ENCODE measurements at regions not wholly inside any gene's neighbourhood (a gene's known extent, or its start where the extent isn't known, plus 50 kb on each side); places are given as distances from the start of the nearest gene placed in this dataset.

- Histone ChIP-seq H3K36me3 (ENCODE audit: control insufficient read depth, insufficient read depth, low read length) (no peaks in the 10 kb centered on the region), H3K4me1 (ENCODE audit: control insufficient read depth, insufficient read depth, low read length, poor library complexity, severe bottlenecking) (no peaks in the 10 kb centered on the region), H3K4me3 (ENCODE audit: insufficient read depth, low read depth, low read length, poor library complexity, severe bottlenecking) (no peak overlapping the region), H3K27ac (ENCODE audit: insufficient read depth, low read length, poor library complexity, severe bottlenecking) (no peak overlapping the region), H3K27me3 (replicated peaks; ENCODE audit: control insufficient read depth, insufficient read depth, low read length, poor library complexity, severe bottlenecking) (no peaks in the 10 kb centered on the region), H3K9me3 (ENCODE audit: control insufficient read depth, low read length) (no peaks in the 10 kb centered on the region)
- no peak for DNase-seq
Measured at GRCh38 chr12:91940826-91941570, 204.6 kb downstream of the BTG1 start.

GRCh38 chr12:91940322-91940721 lies 205.3 kb downstream of the BTG1 start:
- Histone ChIP-seq H3K27me3 (replicated peaks; ENCODE audit: control insufficient read depth, insufficient read depth, low read length, poor library complexity, severe bottlenecking) (no peaks in the 10 kb centered on the region), H3K9me3 (ENCODE audit: control insufficient read depth, low read length) (no peaks in the 10 kb centered on the region), H3K4me3 (ENCODE audit: insufficient read depth, low read depth, low read length, poor library complexity, severe bottlenecking) (no peak overlapping the region), H3K27ac (ENCODE audit: insufficient read depth, low read length, poor library complexity, severe bottlenecking) (no peak overlapping the region), H3K4me1 (ENCODE audit: control insufficient read depth, insufficient read depth, low read length, poor library complexity, severe bottlenecking) (no peaks in the 10 kb centered on the region), H3K36me3 (ENCODE audit: control insufficient read depth, insufficient read depth, low read length) (no peaks in the 10 kb centered on the region)
- DNase-seq, result no peak

GRCh38 chr12:91937706-91938105 lies 207.9 kb downstream of the BTG1 start:
- no peaks in the 10 kb centered on the region for H3K27me3 ChIP-seq (replicated peaks; ENCODE audit: control insufficient read depth, insufficient read depth, low read length, poor library complexity, severe bottlenecking)
- no peak overlapping the region for H3K27ac ChIP-seq (ENCODE audit: insufficient read depth, low read length, poor library complexity, severe bottlenecking)
- H3K4me1 ChIP-seq (ENCODE audit: control insufficient read depth, insufficient read depth, low read length, poor library complexity, severe bottlenecking), result no peaks in the 10 kb centered on the region
- no peaks in the 10 kb centered on the region for H3K9me3 ChIP-seq (ENCODE audit: control insufficient read depth, low read length)
- DNase-seq, result no peak
- H3K4me3 ChIP-seq (ENCODE audit: insufficient read depth, low read depth, low read length, poor library complexity, severe bottlenecking), result no peak overlapping the region
- H3K36me3 ChIP-seq (ENCODE audit: control insufficient read depth, insufficient read depth, low read length), result no peaks in the 10 kb centered on the region

- Histone ChIP-seq H3K4me3 (ENCODE audit: insufficient read depth, low read depth, low read length, poor library complexity, severe bottlenecking) (no peak overlapping the region), H3K36me3 (ENCODE audit: control insufficient read depth, insufficient read depth, low read length) (no peaks in the 10 kb centered on the region), H3K27ac (ENCODE audit: insufficient read depth, low read length, poor library complexity, severe bottlenecking) (no peak overlapping the region), H3K9me3 (ENCODE audit: control insufficient read depth, low read length) (no peaks in the 10 kb centered on the region), H3K27me3 (replicated peaks; ENCODE audit: control insufficient read depth, insufficient read depth, low read length, poor library complexity, severe bottlenecking) (no peaks in the 10 kb centered on the region), H3K4me1 (ENCODE audit: control insufficient read depth, insufficient read depth, low read length, poor library complexity, severe bottlenecking) (no peaks in the 10 kb centered on the region)
- no peak for DNase-seq
Measured at GRCh38 chr12:91937009-91937408, 208.6 kb downstream of the BTG1 start.

GRCh38 chr12:91935296-91935695 lies 210.3 kb downstream of the BTG1 start:
- no peak for DNase-seq
- Histone ChIP-seq H3K9me3 (ENCODE audit: control insufficient read depth, low read length) (no peaks in the 10 kb centered on the region), H3K27me3 (replicated peaks; ENCODE audit: control insufficient read depth, insufficient read depth, low read length, poor library complexity, severe bottlenecking) (no peaks in the 10 kb centered on the region), H3K27ac (ENCODE audit: insufficient read depth, low read length, poor library complexity, severe bottlenecking) (no peak overlapping the region), H3K36me3 (ENCODE audit: control insufficient read depth, insufficient read depth, low read length) (no peaks in the 10 kb centered on the region), H3K4me1 (ENCODE audit: control insufficient read depth, insufficient read depth, low read length, poor library complexity, severe bottlenecking) (no peaks in the 10 kb centered on the region), H3K4me3 (ENCODE audit: insufficient read depth, low read depth, low read length, poor library complexity, severe bottlenecking) (no peak overlapping the region)

GRCh38 chr12:91931111-91931510 lies 214.5 kb downstream of the BTG1 start:
- H3K27ac ChIP-seq (ENCODE audit: insufficient read depth, low read length, poor library complexity, severe bottlenecking), result no peak overlapping the region
- H3K36me3 ChIP-seq (ENCODE audit: control insufficient read depth, insufficient read depth, low read length), result no peaks in the 10 kb centered on the region
- H3K4me1 ChIP-seq (ENCODE audit: control insufficient read depth, insufficient read depth, low read length, poor library complexity, severe bottlenecking), result no peaks in the 10 kb centered on the region
- no peaks in the 10 kb centered on the region for H3K27me3 ChIP-seq (replicated peaks; ENCODE audit: control insufficient read depth, insufficient read depth, low read length, poor library complexity, severe bottlenecking)
- H3K4me3 ChIP-seq (ENCODE audit: insufficient read depth, low read depth, low read length, poor library complexity, severe bottlenecking), result no peak overlapping the region
- no peaks in the 10 kb centered on the region for H3K9me3 ChIP-seq (ENCODE audit: control insufficient read depth, low read length)
- DNase-seq, result no peak

- DNase-seq, result no peak
- Histone ChIP-seq H3K27ac (ENCODE audit: insufficient read depth, low read length, poor library complexity, severe bottlenecking) (no peak overlapping the region), H3K36me3 (ENCODE audit: control insufficient read depth, insufficient read depth, low read length) (no peaks in the 10 kb centered on the region), H3K27me3 (replicated peaks; ENCODE audit: control insufficient read depth, insufficient read depth, low read length, poor library complexity, severe bottlenecking) (no peaks in the 10 kb centered on the region), H3K4me3 (ENCODE audit: insufficient read depth, low read depth, low read length, poor library complexity, severe bottlenecking) (no peak overlapping the region), H3K9me3 (ENCODE audit: control insufficient read depth, low read length) (no peaks in the 10 kb centered on the region), H3K4me1 (ENCODE audit: control insufficient read depth, insufficient read depth, low read length, poor library complexity, severe bottlenecking) (no peaks in the 10 kb centered on the region)
Measured at GRCh38 chr12:91928501-91928900, 217.1 kb downstream of the BTG1 start.

- Histone ChIP-seq H3K4me3 (ENCODE audit: insufficient read depth, low read depth, low read length, poor library complexity, severe bottlenecking) (no peak overlapping the region), H3K36me3 (ENCODE audit: control insufficient read depth, insufficient read depth, low read length) (no peaks in the 10 kb centered on the region), H3K9me3 (ENCODE audit: control insufficient read depth, low read length) (no peaks in the 10 kb centered on the region), H3K4me1 (ENCODE audit: control insufficient read depth, insufficient read depth, low read length, poor library complexity, severe bottlenecking) (no peaks in the 10 kb centered on the region), H3K27ac (ENCODE audit: insufficient read depth, low read length, poor library complexity, severe bottlenecking) (no peak overlapping the region), H3K27me3 (replicated peaks; ENCODE audit: control insufficient read depth, insufficient read depth, low read length, poor library complexity, severe bottlenecking) (no peaks in the 10 kb centered on the region)
- no peak for DNase-seq
Measured at GRCh38 chr12:91926848-91927247, 218.8 kb downstream of the BTG1 start.

- no peak overlapping the region for H3K27ac ChIP-seq (ENCODE audit: insufficient read depth, low read length, poor library complexity, severe bottlenecking)
- no peaks in the 10 kb centered on the region for H3K27me3 ChIP-seq (replicated peaks; ENCODE audit: control insufficient read depth, insufficient read depth, low read length, poor library complexity, severe bottlenecking)
- no peaks in the 10 kb centered on the region for H3K9me3 ChIP-seq (ENCODE audit: control insufficient read depth, low read length)
- no peaks in the 10 kb centered on the region for H3K36me3 ChIP-seq (ENCODE audit: control insufficient read depth, insufficient read depth, low read length)
- no peaks in the 10 kb centered on the region for H3K4me1 ChIP-seq (ENCODE audit: control insufficient read depth, insufficient read depth, low read length, poor library complexity, severe bottlenecking)
- DNase-seq, result no peak
- no peak overlapping the region for H3K4me3 ChIP-seq (ENCODE audit: insufficient read depth, low read depth, low read length, poor library complexity, severe bottlenecking)
Measured at GRCh38 chr12:91924827-91925226, 220.8 kb downstream of the BTG1 start.

GRCh38 chr12:91923864-91924263 lies 221.8 kb downstream of the BTG1 start:
- no peaks in the 10 kb centered on the region for H3K9me3 ChIP-seq (ENCODE audit: control insufficient read depth, low read length)
- no peak overlapping the region for H3K27ac ChIP-seq (ENCODE audit: insufficient read depth, low read length, poor library complexity, severe bottlenecking)
- H3K4me1 ChIP-seq (ENCODE audit: control insufficient read depth, insufficient read depth, low read length, poor library complexity, severe bottlenecking), result no peaks in the 10 kb centered on the region
- no peaks in the 10 kb centered on the region for H3K36me3 ChIP-seq (ENCODE audit: control insufficient read depth, insufficient read depth, low read length)
- H3K27me3 ChIP-seq (replicated peaks; ENCODE audit: control insufficient read depth, insufficient read depth, low read length, poor library complexity, severe bottlenecking), result no peaks in the 10 kb centered on the region
- DNase-seq, result no peak
- no peak overlapping the region for H3K4me3 ChIP-seq (ENCODE audit: insufficient read depth, low read depth, low read length, poor library complexity, severe bottlenecking)
